Mesothelial cell of epicardium (in vitro differentiated cells): ENCODE measurements at regions not wholly inside any gene's neighbourhood (a gene's known extent, or its start where the extent isn't known, plus 50 kb on each side); places are given as distances from the start of the nearest gene placed in this dataset.

Source experiments
- DNase-seq, 2 experiments: peaks; one replicate each; pipeline ENCODE4 v3.0.0; 2021; ENCODE audit warnings: low spot score in 2 of 2; ENCODE audit not compliant: unreplicated experiment in 2 of 2
- H3K27ac Mint-ChIP-seq: 2 replicates; pipeline ENCODE4 v1.8.0; 2021; ENCODE audit warnings: mixed read lengths
- H3K27me3 Mint-ChIP-seq: 2 replicates; pipeline ENCODE4 v1.8.0; 2021; ENCODE audit warnings: low read depth, mixed read lengths
- H3K36me3 Mint-ChIP-seq: 2 replicates; pipeline ENCODE4 v1.8.0; 2021; ENCODE audit warnings: mixed read lengths
- H3K4me1 Mint-ChIP-seq: 2 replicates; pipeline ENCODE4 v1.8.0; 2021; ENCODE audit warnings: mixed read lengths
- H3K4me3 Mint-ChIP-seq: 2 replicates; pipeline ENCODE4 v1.8.0; 2021; ENCODE audit warnings: mild to moderate bottlenecking, moderate library complexity, mixed read lengths
- H3K9me3 Mint-ChIP-seq: 2 replicates; pipeline ENCODE4 v1.8.0; 2021; ENCODE audit warnings: mixed read lengths
- CTCF ChIP-seq: fragments of 200-600 bp; sonication (generic); IDR thresholded peaks from one replicate; pipeline ENCODE4 v1.5.0; 2021; ENCODE audit warnings: antibody characterized with exemption; ENCODE audit not compliant: unreplicated experiment

GRCh38 chr1:199102239-199102638 is 463.4 kb downstream of the PTPRC start:
- Mint-ChIP-seq H3K4me3 (no peak overlapping the region), H3K9me3 (peaks cover 34% of the 10 kb centered on the region), H3K27me3 (no peaks in the 10 kb centered on the region), H3K4me1 (no peaks in the 10 kb centered on the region), H3K36me3 (no peaks in the 10 kb centered on the region), H3K27ac (no peak overlapping the region)
- DNase-seq = no peak
- no peak for TF ChIP-seq CTCF

- Mint-ChIP-seq H3K36me3 (no peaks in the 10 kb centered on the region), H3K4me1 (no peaks in the 10 kb centered on the region), H3K27me3 (no peaks in the 10 kb centered on the region), H3K9me3 (peaks cover 40% of the 10 kb centered on the region), H3K4me3 (no peak overlapping the region), H3K27ac (no peak overlapping the region)
- no peak for DNase-seq
- TF ChIP-seq CTCF = no peak
These were observed 470.3 kb downstream of the PTPRC start for GRCh38 chr1:199109160-199109559.

GRCh38 chr1:199112365-199112764 is 473.5 kb downstream of the PTPRC start:
- TF ChIP-seq CTCF = no peak
- no peak overlapping the region for H3K27ac Mint-ChIP-seq
- peaks cover 18% of the 10 kb centered on the region for H3K9me3 Mint-ChIP-seq
- H3K27me3 Mint-ChIP-seq = no peaks in the 10 kb centered on the region
- no peak for DNase-seq
- no peaks in the 10 kb centered on the region for H3K36me3 Mint-ChIP-seq
- no peaks in the 10 kb centered on the region for H3K4me1 Mint-ChIP-seq
- H3K4me3 Mint-ChIP-seq = no peak overlapping the region

GRCh38 chr1:199113265-199113869 is 474.5 kb downstream of the PTPRC start:
- peak in 1 of 2 experiments; percentile 41 for DNase-seq
- H3K4me3 Mint-ChIP-seq = no peak overlapping the region
- peak; percentile 21 for TF ChIP-seq CTCF
- no peaks in the 10 kb centered on the region for H3K36me3 Mint-ChIP-seq
- peaks cover 11% of the 10 kb centered on the region for H3K9me3 Mint-ChIP-seq
- H3K27me3 Mint-ChIP-seq = no peaks in the 10 kb centered on the region
- H3K4me1 Mint-ChIP-seq = no peaks in the 10 kb centered on the region
- H3K27ac Mint-ChIP-seq = no peak overlapping the region

GRCh38 chr1:199116488-199116887 is 477.6 kb downstream of the PTPRC start:
- DNase-seq = no peak
- no peak for TF ChIP-seq CTCF
- Mint-ChIP-seq H3K27ac (no peak overlapping the region), H3K4me1 (no peaks in the 10 kb centered on the region), H3K9me3 (no peaks in the 10 kb centered on the region), H3K27me3 (no peaks in the 10 kb centered on the region), H3K36me3 (no peaks in the 10 kb centered on the region), H3K4me3 (no peak overlapping the region)

GRCh38 chr1:199121047-199121446 is 482.2 kb downstream of the PTPRC start:
- Mint-ChIP-seq H3K4me3 (no peak overlapping the region), H3K9me3 (no peaks in the 10 kb centered on the region), H3K27me3 (no peaks in the 10 kb centered on the region), H3K4me1 (peaks cover 2% of the 10 kb centered on the region), H3K27ac (no peak overlapping the region), H3K36me3 (no peaks in the 10 kb centered on the region)
- DNase-seq = no peak
- no peak for TF ChIP-seq CTCF
